K562 (cell line): ENCODE measurements at regions not wholly inside any gene's neighbourhood (a gene's known extent, or its start where the extent isn't known, plus 50 kb on each side); places are given as distances from the start of the nearest gene placed in this dataset.

Source experiments
- ATAC-seq: fragments of 200-7000 bp; cut with Tn5 transposase; 3 replicates; pipeline ENCODE4 v1.9.1; 2020; ENCODE audit warnings: moderate library complexity
- BruUV-seq: library from RNA; stranded (reverse); fragments of 400-500 nt; replicated peaks from 2 replicates; lab custom pipeline; 2021; lab: Mats Ljungman, UMichigan
- CTCF ChIA-PET: fragments of 300-600 bp; formaldehyde crosslinking; extraction: SDS; loops from one replicate; lab custom pipeline; 2021; ENCODE audit warnings: low intra/inter-chr PET ratio; lab: Yijun Ruan, JAX
- POLR2A ChIA-PET: fragments of 300-600, 350-650 bp; sonication (Branson Sonifier 250); formaldehyde crosslinking; extraction: SDS; loops from one replicate; lab custom pipeline; 2021; ENCODE audit warnings: antibody characterized with exemption, inconsistent platforms; lab: Yijun Ruan, JAX
- DNase-seq, 4 experiments: peaks; one replicate each; pipeline versions ENCODE4 v3.0.0 to v3.0.0-alpha.2; 2011 to 2018; ENCODE audit warnings: low spot score in 3 of 4, mixed read lengths in 3 of 4; ENCODE audit errors: extremely low read depth in 1 of 4
- FAIRE-seq: peaks from 2 replicates; lab custom pipeline; 2011; peaks lifted over from hg19 to GRCh38; lab: Jason Lieb, UNC
- H2AFZ ChIP-seq: 2 replicates; pipeline ENCODE4 v1.6.0; 2011; ENCODE audit warnings: low read depth, low read length, control low read depth, inconsistent platforms
- H3K27ac ChIP-seq: fragments of 200-600 bp; 3 replicates; pipeline ENCODE4 v1.8.0; 2011; ENCODE audit warnings: low read depth, mild to moderate bottlenecking, control low read depth, inconsistent platforms, low read length, moderate library complexity, mixed read lengths; ENCODE audit errors: extremely low read depth
- H3K27me3 ChIP-seq, 2 experiments: fragments of 300-600 bp in 1 of 2; 2 replicates in 1 of 2; 3 replicates in 1 of 2; pipeline versions ENCODE4 v1.6.0 to v1.8.0; 2011; ENCODE audit warnings: inconsistent platforms in 2 of 2, low read length in 2 of 2, mild to moderate bottlenecking in 1 of 2, mixed read lengths in 1 of 2, moderate library complexity in 1 of 2; ENCODE audit not compliant: control insufficient read depth in 2 of 2, insufficient read depth in 2 of 2
- H3K36me3 ChIP-seq: fragments of 300-600 bp; 3 replicates; pipeline ENCODE4 v1.8.0; 2011; ENCODE audit warnings: mild to moderate bottlenecking, low read length, inconsistent platforms; ENCODE audit not compliant: control insufficient read depth, insufficient read depth
- H3K4me1 ChIP-seq, 2 experiments: fragments of 200-600 bp in 1 of 2; replicated peaks in 1 of 2; 2 replicates in 1 of 2; 3 replicates in 1 of 2; pipeline versions ENCODE4 v1.5.1 to v1.8.0; 2011; ENCODE audit warnings: inconsistent platforms in 2 of 2, low read length in 2 of 2, mild to moderate bottlenecking in 1 of 2, mixed read lengths in 1 of 2, moderate library complexity in 1 of 2; ENCODE audit not compliant: control insufficient read depth in 2 of 2, insufficient read depth in 2 of 2
- H3K4me2 ChIP-seq: 2 replicates; pipeline ENCODE4 v1.6.1; 2011; ENCODE audit warnings: low read length, control low read depth, inconsistent platforms, mixed read lengths; ENCODE audit not compliant: insufficient read depth
- H3K4me3 ChIP-seq: fragments of 200-600 bp; sonication (generic), shearing (Covaris generic); 2 replicates; pipeline ENCODE4 v1.5.1; 2016; ENCODE audit warnings: control low read depth, inconsistent platforms
- H3K79me2 ChIP-seq: fragments of 200-600 bp; 3 replicates; pipeline ENCODE4 v1.8.0; 2011; ENCODE audit warnings: low read length, inconsistent platforms; ENCODE audit not compliant: control insufficient read depth, insufficient read depth
- H3K9ac ChIP-seq, 2 experiments: 2 replicates each; pipeline versions ENCODE4 v1.6.0 to v1.6.1; 2011; ENCODE audit warnings: low read depth in 2 of 2, low read length in 2 of 2, control low read depth in 1 of 2, inconsistent platforms in 1 of 2, mild to moderate bottlenecking in 1 of 2, mixed read lengths in 1 of 2; ENCODE audit not compliant: insufficient read depth in 1 of 2
- H3K9me1 ChIP-seq: one replicate; pipeline ENCODE4 v1.6.0; 2011; ENCODE audit warnings: inconsistent platforms, mild to moderate bottlenecking, low read length, moderate library complexity; ENCODE audit not compliant: control insufficient read depth, insufficient read depth
- H3K9me3 ChIP-seq: replicated peaks from 2 replicates; pipeline ENCODE4 v1.5.1; 2011; ENCODE audit warnings: low read depth, low read length, inconsistent platforms; ENCODE audit not compliant: control insufficient read depth, insufficient read depth
- H4K20me1 ChIP-seq: replicated peaks from 2 replicates; pipeline ENCODE4 v1.6.1; 2011; ENCODE audit warnings: low read length, inconsistent platforms, mixed read lengths; ENCODE audit not compliant: control insufficient read depth, insufficient read depth
- CHD2 ChIP-seq: IDR thresholded peaks from 2 replicates; pipeline ENCODE4 v1.6.1; 2011; ENCODE audit warnings: low read depth, low read length
- CREBBP ChIP-seq: IDR thresholded peaks from one replicate; pipeline ENCODE4 v1.6.1; 2012; ENCODE audit warnings: low read depth, mild to moderate bottlenecking, control low read depth, inconsistent platforms, low read length
- HNRNPK ChIP-seq: fragments of 200-400 bp; formaldehyde crosslinking; IDR thresholded peaks from one replicate; pipeline ENCODE4 v1.6.1; 2018; ENCODE audit warnings: mild to moderate bottlenecking, low read depth, low read length; ENCODE audit not compliant: poor library complexity, severe bottlenecking
- MBD2 ChIP-seq: sonication (generic); IDR thresholded peaks from 2 replicates; pipeline ENCODE4 v1.6.1; 2016; ENCODE audit warnings: low read depth, borderline replicate concordance
- NFE2 ChIP-seq: IDR thresholded peaks from 2 replicates; pipeline ENCODE4 v1.6.1; 2014; ENCODE audit warnings: antibody characterized with exemption, low read depth
- RBM17 ChIP-seq: fragments of 200-400 bp; formaldehyde crosslinking; IDR thresholded peaks from 2 replicates; pipeline ENCODE4 v1.6.1; 2017; ENCODE audit warnings: low read depth, mild to moderate bottlenecking, low read length, borderline replicate concordance
- RHOXF2B ChIP-seq: fragments of 250-450 bp; sonication (Bioruptor Pico); conservative IDR thresholded peaks from 2 replicates; pipeline ENCODE4 v1.5.1; 2021
- SIN3A ChIP-seq, 2 experiments: fragments of 150-350 bp in 1 of 2; IDR thresholded peaks; 2 replicates each; pipeline ENCODE4 v1.6.1; 2011 to 2016; ENCODE audit warnings: borderline replicate concordance in 2 of 2, low read depth in 2 of 2, low read length in 2 of 2, mild to moderate bottlenecking in 2 of 2, moderate library complexity in 2 of 2; ENCODE audit not compliant: control insufficient read depth in 1 of 2
- SMAD1 ChIP-seq: fragments of 150-350 bp; IDR thresholded peaks from 2 replicates; pipeline ENCODE4 v1.6.1; 2014; ENCODE audit warnings: low read length, low read depth; ENCODE audit not compliant: partially characterized antibody
- TSHZ1 ChIP-seq: fragments of 250-450 bp; sonication (Bioruptor Pico); IDR thresholded peaks from 2 replicates; pipeline ENCODE4 v1.4.0; 2020; ENCODE audit warnings: mild to moderate bottlenecking, moderate library complexity
- ZBTB9 ChIP-seq: fragments of 450-650 bp; formaldehyde crosslinking; IDR thresholded peaks from 2 replicates; pipeline ENCODE4 v1.4.0; 2020; ENCODE audit warnings: mild to moderate bottlenecking, moderate library complexity
- ZNF41 ChIP-seq: fragments of 250-450 bp; sonication (Bioruptor Pico); conservative IDR thresholded peaks from 2 replicates; pipeline ENCODE4 v1.4.0; 2020; ENCODE audit warnings: mild to moderate bottlenecking
- ZNF445 ChIP-seq: fragments of 250-450 bp; sonication (Bioruptor Pico); IDR thresholded peaks from 2 replicates; pipeline ENCODE4 v1.4.0; 2020; ENCODE audit warnings: low read depth, mild to moderate bottlenecking, moderate library complexity
- ZNF780A ChIP-seq: fragments of 250-450 bp; sonication (Bioruptor Pico); IDR thresholded peaks from 2 replicates; pipeline ENCODE4 v1.5.0; 2021; ENCODE audit warnings: mild to moderate bottlenecking
- WGBS: fragments of 100-300 bp; shearing (Covaris generic); methylation state at CpG from one replicate; pipeline ENCODE4 v1.1.6; 2016; ENCODE audit warnings: low coverage, mixed read lengths; ENCODE audit not compliant: insufficient coverage; ENCODE audit errors: missing lambda C conversion rate; 5-methylcytosine and 5-hydroxymethylcytosine counted together
- in situ Hi-C: fragments of 300-500 bp; cut with MboI; formaldehyde crosslinking; loops from 4 replicates; pipeline ENCODE4 v1.15.0; 2018; ENCODE audit warnings: inconsistent platforms, mixed read lengths
- intact Hi-C: fragments of 100-400 bp; cut with micrococcal nuclease; formaldehyde crosslinking; loops from 2 replicates; pipeline ENCODE4 v1.14.2; 2022

- Histone ChIP-seq H2AFZ (no peak overlapping the region), H3K79me2 (no peaks in the 10 kb centered on the region), H3K4me1 (no peaks in the 10 kb centered on the region; a peak in 1 of 5 replicates), H3K4me3 (no peak overlapping the region), H3K27me3 (no peaks in the 10 kb centered on the region)
- intact Hi-C loops, result loop anchor here (10.0 kb wide), 1 partner anchor 718 kb away; no protein-coding TSS in a partner anchor
- ATAC-seq, result no peak
- TF ChIP-seq MBD2 (no peak), ZNF445 (CRISPR knock-in tag) (no peak), CREBBP (no peak), SIN3A (IDR thresholded peaks at IDR 0.05; ENCODE audit: borderline replicate concordance in 2 of 2, control insufficient read depth in 1 of 2, low read depth in 2 of 2, low read length in 2 of 2) (no peak), ZNF780A (no peak), ZBTB9 (CRISPR knock-in tag) (no peak), TSHZ1 (no peak), RHOXF2B (CRISPR knock-in tag) (no peak), RBM17 (no peak), CHD2 (no peak), SMAD1 (no peak), NFE2 (no peak), HNRNPK (no peak), ZNF41 (CRISPR knock-in tag) (no peak)
- TF ChIP-seq, all 486 proteins: peak for 0
- FAIRE-seq, result no peak
- no peak for DNase-seq
- WGBS, result 10% methylated on average over 3 of the region's 3 CpGs
- BruUV-seq, result no TSS peak
- Histone ChIP-seq H3K27ac (no peak overlapping the region), H3K9me3 (no peaks in the 10 kb centered on the region; the same call in 1 of the 2 replicates), H3K4me2 (no peak overlapping the region), H3K36me3 (no peaks in the 10 kb centered on the region), H3K9me1 (no peaks in the 10 kb centered on the region), H3K9ac (no peak overlapping the region), H4K20me1 (no peaks in the 10 kb centered on the region)
- POLR2A ChIA-PET, result interaction anchor here (0.6 kb wide), 1 partner anchor 19 kb away, joined by 3 read pairs; no protein-coding TSS in a partner anchor
- in situ Hi-C loops, result no loop called here
- CTCF ChIA-PET, result no interaction called here
These were observed 575.8 kb upstream of the TBL1XR1 start for GRCh38 chr3:177772908-177773557.
